GM12878 (cell line): ENCODE measurements at regions not wholly inside any gene's neighbourhood (a gene's known extent, or its start where the extent isn't known, plus 50 kb on each side); places are given as distances from the start of the nearest gene placed in this dataset.
A peak's percentile ranks its signal among the peaks of the same experiment; 100 is the strongest.
"Not testable (repeated sequence)": the region's sequence is repeated elsewhere in the genome, so short reads cannot be mapped to it uniquely, and the experiment has no call there.

Experiments
- ATAC-seq: fragments of 200-7000 bp; cut with Tn5 transposase; 3 replicates; pipeline ENCODE4 v1.9.1; 2020; ENCODE audit warnings: mild to moderate bottlenecking, moderate library complexity
- BruUV-seq: library from RNA; stranded (reverse); fragments of 400-500 nt; replicated peaks from 2 replicates; lab custom pipeline; 2021; lab: Mats Ljungman, UMichigan
- CTCF ChIA-PET: fragments of 300-600 bp; sonication (Branson Sonifier 250); formaldehyde crosslinking; extraction: SDS; loops from one replicate; lab custom pipeline; 2021; ENCODE audit warnings: inconsistent platforms; lab: Yijun Ruan, JAX
- POLR2A ChIA-PET: fragments of 350-600 bp; formaldehyde crosslinking; extraction: SDS; loops from one replicate; lab custom pipeline; 2021; ENCODE audit warnings: inconsistent platforms; lab: Charles Lee
- RAD21 ChIA-PET: fragments of 300-600 bp; sonication (Branson Sonifier 250); formaldehyde crosslinking; loops from one replicate; lab custom pipeline; 2023; ENCODE audit warnings: antibody characterized with exemption; ENCODE audit not compliant: unreplicated experiment; lab: Charles Lee
- SMC1A ChIA-PET: fragments of 300-600 bp; sonication (Branson Sonifier 250); formaldehyde crosslinking; loops from one replicate; lab custom pipeline; 2023; ENCODE audit not compliant: unreplicated experiment, uncharacterized antibody; lab: Charles Lee
- DNase-seq: peaks from one replicate; pipeline ENCODE4 v3.0.0-alpha.2; 2011; ENCODE audit warnings: low read depth, low spot score
- FAIRE-seq: peaks from 3 replicates; lab custom pipeline; 2011; peaks lifted over from hg19 to GRCh38; lab: Jason Lieb, UNC
- H2AFZ ChIP-seq: 2 replicates; pipeline ENCODE4 v1.6.0; 2011; ENCODE audit warnings: low read depth, low read length, control low read depth; ENCODE audit not compliant: control insufficient read depth
- H3K27ac ChIP-seq: 2 replicates; pipeline ENCODE4 v1.5.1; 2011; ENCODE audit warnings: control low read depth; ENCODE audit not compliant: control insufficient read depth, insufficient read depth
- H3K27me3 ChIP-seq, 2 experiments: replicated peaks in 1 of 2; 2 replicates each; pipeline versions ENCODE4 v1.6.0 to v1.6.1; 2011; ENCODE audit warnings: low read length in 1 of 2; ENCODE audit not compliant: control insufficient read depth in 2 of 2, insufficient read depth in 2 of 2
- H3K36me3 ChIP-seq, 2 experiments: 2 replicates each; pipeline ENCODE4 v1.5.1; 2011; ENCODE audit warnings: low read length in 1 of 2; ENCODE audit not compliant: control insufficient read depth in 2 of 2, insufficient read depth in 2 of 2
- H3K4me1 ChIP-seq: 2 replicates; pipeline ENCODE4 v1.6.1; 2011; ENCODE audit warnings: mild to moderate bottlenecking, low read length, moderate library complexity, mixed read lengths; ENCODE audit not compliant: control insufficient read depth, insufficient read depth
- H3K4me2 ChIP-seq: 2 replicates; pipeline ENCODE4 v1.6.0; 2011; ENCODE audit warnings: control low read depth; ENCODE audit not compliant: control insufficient read depth, insufficient read depth
- H3K4me3 ChIP-seq: fragments of 200-600 bp; sonication (generic); 2 replicates; pipeline ENCODE4 v1.5.1; 2016
- H3K79me2 ChIP-seq: 2 replicates; pipeline ENCODE4 v1.6.0; 2011; ENCODE audit warnings: low read length; ENCODE audit not compliant: control insufficient read depth, insufficient read depth
- H3K9ac ChIP-seq: 2 replicates; pipeline ENCODE4 v1.8.0; 2011; ENCODE audit warnings: low read length, control low read depth, mixed read lengths; ENCODE audit not compliant: control insufficient read depth, insufficient read depth
- H3K9me3 ChIP-seq: replicated peaks from 3 replicates; pipeline ENCODE4 v1.5.1; 2011; ENCODE audit warnings: mild to moderate bottlenecking, low read length; ENCODE audit not compliant: control insufficient read depth, insufficient read depth
- H4K20me1 ChIP-seq: 2 replicates; pipeline ENCODE4 v1.6.0; 2011; ENCODE audit not compliant: control insufficient read depth, insufficient read depth
- BCLAF1 ChIP-seq: fragments of 450-650 bp; IDR thresholded peaks from 2 replicates; pipeline ENCODE4 v1.6.1; 2017; ENCODE audit warnings: antibody characterized with exemption, mild to moderate bottlenecking, moderate library complexity
- CHD4 ChIP-seq: fragments of 200-600 bp; sonication (generic); IDR thresholded peaks from 2 replicates; pipeline ENCODE4 v1.6.1; 2016; ENCODE audit warnings: mild to moderate bottlenecking
- ETV6 ChIP-seq, 2 experiments: fragments of 450-650 bp in 1 of 2; IDR thresholded peaks in 1 of 2; conservative IDR thresholded peaks in 1 of 2; 2 replicates each; pipeline ENCODE4 v1.6.1; 2014; ENCODE audit warnings: antibody characterized with exemption in 1 of 2, borderline replicate concordance in 1 of 2, low read depth in 1 of 2, mild to moderate bottlenecking in 1 of 2, moderate library complexity in 1 of 2
- IKZF2 ChIP-seq, 2 experiments: fragments of 450-650 bp; IDR thresholded peaks; 2 replicates each; pipeline ENCODE4 v1.6.1; 2017; ENCODE audit warnings: mild to moderate bottlenecking in 2 of 2, moderate library complexity in 2 of 2
- KDM1A ChIP-seq: fragments of 200-600 bp; sonication (generic); IDR thresholded peaks from 2 replicates; pipeline ENCODE4 v1.6.1; 2016; ENCODE audit warnings: borderline replicate concordance
- PBX3 ChIP-seq: IDR thresholded peaks from 2 replicates; pipeline ENCODE4 v1.6.1; 2011; ENCODE audit warnings: mild to moderate bottlenecking, low read depth, low read length, moderate library complexity; ENCODE audit not compliant: insufficient replicate concordance
- PKNOX1 ChIP-seq: fragments of 450-650 bp; IDR thresholded peaks from 2 replicates; pipeline ENCODE4 v1.6.1; 2016; ENCODE audit warnings: mild to moderate bottlenecking
- RCOR1 ChIP-seq: conservative IDR thresholded peaks from 2 replicates; pipeline ENCODE4 v1.6.1; 2012; ENCODE audit warnings: low read depth, low read length, improper control_type of control experiment
- SREBF1 ChIP-seq: IDR thresholded peaks from 2 replicates; pipeline ENCODE4 v1.6.1; 2012; ENCODE audit warnings: mild to moderate bottlenecking, low read length
- TCF3 ChIP-seq: IDR thresholded peaks from 2 replicates; pipeline ENCODE4 v1.6.1; 2012; ENCODE audit warnings: low read depth, mild to moderate bottlenecking, low read length, borderline replicate concordance; ENCODE audit not compliant: insufficient read depth
- YY1 ChIP-seq: IDR thresholded peaks from 2 replicates; pipeline ENCODE4 v1.6.1; 2011; ENCODE audit warnings: low read depth, mild to moderate bottlenecking, low read length
- WGBS: methylation state at CpG from one replicate; pipeline ENCODE4 v1.1.6; 2016; ENCODE audit warnings: low lambda C conversion rate; ENCODE audit not compliant: insufficient replicate concordance, insufficient coverage; ENCODE audit errors: missing lambda C conversion rate; 5-methylcytosine and 5-hydroxymethylcytosine counted together
- in situ Hi-C: fragments of 300-500 bp; cut with MboI; formaldehyde crosslinking; loops from 9 replicates; pipeline ENCODE4 v1.14.3; 2018; ENCODE audit warnings: mixed read lengths
- intact Hi-C: fragments of 100-400 bp; cut with micrococcal nuclease; formaldehyde crosslinking; loops from one replicate; pipeline ENCODE4 v1.14.2; 2022; ENCODE audit not compliant: unreplicated experiment

GRCh38 chr14:105647426-105647783, 121.0 kb downstream of the TMEM121 start:
- H3K27ac ChIP-seq, H3K9me3 ChIP-seq, H3K4me3 ChIP-seq, H3K27me3 ChIP-seq, SMC1A ChIA-PET, H3K9ac ChIP-seq, POLR2A ChIA-PET, intact Hi-C loops, DNase-seq, H2AFZ ChIP-seq, in situ Hi-C loops, H3K36me3 ChIP-seq, H3K4me1 ChIP-seq, H3K4me2 ChIP-seq, RAD21 ChIA-PET, BruUV-seq, FAIRE-seq, CTCF ChIA-PET, H3K79me2 ChIP-seq, H4K20me1 ChIP-seq: not testable (repeated sequence)
- 21% methylated on average over 7 of the region's 7 CpGs for WGBS
- ATAC-seq: peak; percentile 44

- DNase-seq (no peak), FAIRE-seq (no peak), ATAC-seq (peak; percentile 85)
- in situ Hi-C loops (no loop called here), intact Hi-C loops (no loop called here)
- Histone ChIP-seq H3K9ac (no peak overlapping the region), H3K79me2 (no peaks in the 10 kb centered on the region), H3K36me3 (no peaks in the 10 kb centered on the region), H3K4me1 (peaks cover 9% of the 10 kb centered on the region), H3K9me3 (no peaks in the 10 kb centered on the region; the same call in 2 of the 3 replicates), H2AFZ (no peak overlapping the region), H3K4me3 (no peak overlapping the region), H3K27me3 (no peaks in the 10 kb centered on the region; a peak in 2 of 4 replicates), H3K4me2 (0 out of 2 replicates have a peak overlapping the region, but pooled peaks have one; percentile 17), H3K27ac (no peak overlapping the region), H4K20me1 (no peaks in the 10 kb centered on the region)
- ChIA-PET POLR2A (no interaction called here), SMC1A (interaction anchor here (0.7 kb wide), 1 partner anchor 12 kb away, joined by 3 read pairs; no protein-coding TSS in a partner anchor), RAD21 (no interaction called here), CTCF (no interaction called here)
- BruUV-seq: no TSS peak
- WGBS: 4% methylated on average over 30 of the region's 30 CpGs
- TF ChIP-seq IKZF2 (IDR thresholded peaks at IDR 0.05) (peak; percentile 24 to 43; a peak in 1 of 4 replicates), SREBF1 (no peak), PKNOX1 (no peak), ETV6 (conservative IDR thresholded peaks at IDR 0.05 in 1 of 2, IDR thresholded peaks at IDR 0.05 in 1 of 2; ENCODE audit: borderline replicate concordance in 1 of 2, low read depth in 1 of 2) (peak in 1 of 2 experiments; percentile 91; a peak in 2 of 4 replicates), BCLAF1 (no peak), CHD4 (no peak), PBX3 (no peak), YY1 (no peak), RCOR1 (no peak), KDM1A (no peak), TCF3 (no peak)
These were observed 121.6 kb downstream of the TMEM121 start for GRCh38 chr14:105647784-105648608.
